Activated CD4-positive, alpha-beta T cell treated with anti-CD3 and anti-CD28 coated beads, Interleukin-2, amount 10 ng/mL, durations not matched to agents 7 days and 5 days (primary cell): ENCODE measurements at regions not wholly inside any gene's neighbourhood (a gene's known extent, or its start where the extent isn't known, plus 50 kb on each side); places are given as distances from the start of the nearest gene placed in this dataset.
"Not testable (repeated sequence)": the region's sequence is repeated elsewhere in the genome, so short reads cannot be mapped to it uniquely, and the experiment has no call there.

ENCODE experiments used
- CTCF ChIA-PET: fragments of 350-600 bp; sonication (Branson Sonifier 250); formaldehyde crosslinking; loops from one replicate; lab custom pipeline; 2021; ENCODE audit warnings: antibody characterized with exemption; lab: Charles Lee
- POLR2A ChIA-PET: fragments of 350-600 bp; sonication (Branson Sonifier 250); formaldehyde crosslinking; loops from one replicate; lab custom pipeline; 2021; ENCODE audit warnings: antibody characterized with exemption; lab: Charles Lee
- DNase-seq: peaks from one replicate; pipeline ENCODE4 v3.0.0-alpha.2; 2020
- H3K27ac Mint-ChIP-seq: one replicate; pipeline ENCODE4 v1.8.0; 2021; ENCODE audit warnings: mild to moderate bottlenecking, moderate library complexity, mixed read lengths
- H3K27me3 Mint-ChIP-seq: one replicate; pipeline ENCODE4 v1.8.0; 2021; ENCODE audit warnings: mixed read lengths
- H3K36me3 Mint-ChIP-seq: one replicate; pipeline ENCODE4 v1.8.0; 2021; ENCODE audit warnings: low read depth, mixed read lengths
- H3K4me1 Mint-ChIP-seq: one replicate; pipeline ENCODE4 v1.8.0; 2021; ENCODE audit warnings: mixed read lengths
- H3K4me3 Mint-ChIP-seq: one replicate; pipeline ENCODE4 v1.8.0; 2021; ENCODE audit warnings: mild to moderate bottlenecking, moderate library complexity, mixed read lengths
- H3K9me3 Mint-ChIP-seq: one replicate; pipeline ENCODE4 v1.8.0; 2021; ENCODE audit warnings: mixed read lengths

DNA sequence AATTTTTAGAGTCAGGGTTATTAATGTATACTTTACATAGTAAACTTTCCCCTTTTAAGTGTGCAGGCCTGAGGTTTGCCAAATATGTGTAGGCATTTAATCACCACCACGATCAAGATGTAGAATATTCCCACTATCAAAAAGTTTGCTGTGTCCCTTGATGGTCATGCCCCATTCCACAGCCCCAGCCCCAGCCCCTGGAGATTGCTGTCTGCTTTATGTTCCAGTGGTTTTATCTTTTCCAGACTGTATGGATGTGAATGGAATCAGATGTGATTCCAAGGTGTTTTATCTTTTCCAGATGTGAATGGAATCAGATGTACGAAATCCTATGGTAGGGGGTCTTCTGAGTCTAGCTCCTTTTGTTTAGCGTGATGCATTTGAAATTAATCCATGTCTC lies 93.1 kb upstream of the B3GAT1 start:
- ChIA-PET POLR2A (no interaction called here), CTCF (no interaction called here)
- no peak overlapping the region for H3K27ac Mint-ChIP-seq
- H3K36me3 Mint-ChIP-seq, result no peaks in the 10 kb centered on the region
- H3K9me3 Mint-ChIP-seq, result no peaks in the 10 kb centered on the region
- no peak for DNase-seq
- H3K4me1 Mint-ChIP-seq, result no peaks in the 10 kb centered on the region
- H3K4me3 Mint-ChIP-seq, result no peak overlapping the region
- H3K27me3 Mint-ChIP-seq, result no peaks in the 10 kb centered on the region

DNA sequence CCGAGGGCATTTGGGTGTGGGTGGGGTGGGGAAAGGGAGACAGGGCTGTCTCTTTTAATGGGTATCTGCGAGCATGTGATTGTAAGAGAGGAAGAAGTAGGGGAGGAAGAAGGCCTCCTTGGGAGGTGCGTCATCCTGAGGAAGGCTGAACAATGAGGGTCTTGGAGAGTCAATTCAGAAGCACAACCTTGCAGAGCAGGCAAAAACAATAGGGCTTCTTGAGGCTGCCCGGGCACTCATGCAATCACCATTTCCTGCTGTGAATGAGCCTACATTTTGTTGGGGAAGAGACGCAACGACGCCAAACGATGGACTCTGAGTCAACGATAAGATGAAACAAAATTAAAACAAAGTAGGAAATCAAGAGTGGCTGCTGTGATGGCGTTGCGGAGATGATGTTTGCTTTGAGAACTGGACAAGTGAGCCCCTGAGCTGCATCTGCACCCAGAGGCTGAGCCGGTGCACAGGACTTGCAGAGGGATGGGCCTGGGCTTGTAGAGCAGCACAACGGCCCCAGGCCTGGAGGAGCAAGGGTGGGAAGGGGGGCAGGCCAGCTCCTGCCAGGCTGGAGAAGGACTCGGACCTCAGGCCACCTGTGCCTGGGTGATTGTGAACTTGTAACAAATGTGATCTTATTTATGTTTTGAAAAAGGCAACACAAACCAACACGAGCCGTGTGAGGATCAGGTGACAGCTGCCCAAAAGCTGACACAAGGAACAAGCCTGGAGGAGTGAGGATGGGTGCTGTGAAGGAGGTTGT lies 92.3 kb upstream of the B3GAT1 start:
- POLR2A ChIA-PET, result no interaction called here
- Mint-ChIP-seq H3K27me3 (no peaks in the 10 kb centered on the region), H3K9me3 (no peaks in the 10 kb centered on the region), H3K4me1 (no peaks in the 10 kb centered on the region), H3K27ac (no peak overlapping the region), H3K36me3 (no peaks in the 10 kb centered on the region), H3K4me3 (no peak overlapping the region)
- CTCF ChIA-PET, result interaction anchor here (0.6 kb wide), 1 partner anchor 401 kb away, joined by 3 read pairs; no protein-coding TSS in a partner anchor
- DNase-seq, result no peak

DNA sequence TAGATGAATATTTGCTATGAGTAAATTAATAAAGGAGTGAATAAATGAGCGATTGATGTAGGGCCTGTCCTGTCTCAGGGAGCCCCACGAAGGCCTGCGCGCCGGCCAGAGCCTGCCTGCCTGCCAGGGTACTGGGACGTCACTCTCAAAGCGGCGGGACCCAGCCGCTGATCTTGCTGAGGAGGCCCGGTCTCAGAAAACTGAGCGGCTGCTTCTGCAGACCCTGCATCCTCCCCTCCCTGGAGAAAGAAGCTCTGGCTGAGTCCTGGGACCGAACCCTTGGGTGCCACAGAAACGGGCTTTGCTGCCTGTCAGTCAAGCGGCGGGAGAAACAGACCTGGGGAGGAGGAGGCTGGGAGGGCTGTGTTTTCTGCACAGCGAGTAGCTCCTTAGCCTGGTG lies 91.6 kb upstream of the B3GAT1 start:
- POLR2A ChIA-PET, result no interaction called here
- H3K9me3 Mint-ChIP-seq, result no peaks in the 10 kb centered on the region
- H3K4me1 Mint-ChIP-seq, result no peaks in the 10 kb centered on the region

DNA sequence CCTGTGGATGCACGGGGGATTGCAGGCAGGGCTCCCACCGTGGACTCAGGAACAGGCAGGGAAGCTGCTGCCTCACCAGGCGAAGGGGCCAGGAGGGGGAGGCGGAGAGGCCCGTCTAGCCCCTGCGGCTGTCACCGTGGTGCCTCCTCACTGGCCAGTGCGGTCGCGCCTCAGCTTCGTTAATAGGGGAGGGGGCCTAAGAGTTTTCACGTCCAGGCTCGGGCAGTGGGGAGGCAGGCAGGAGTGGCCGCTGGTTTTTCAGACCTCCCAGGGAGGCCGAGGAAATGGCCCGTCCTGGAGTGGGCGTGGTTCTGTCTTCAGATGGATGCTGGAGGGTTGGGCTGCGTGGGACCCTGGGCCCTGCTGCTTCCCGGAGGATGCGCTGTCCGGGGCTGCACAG lies 91.1 kb upstream of the B3GAT1 start:
- H3K4me1 Mint-ChIP-seq, result no peaks in the 10 kb centered on the region
- CTCF ChIA-PET, result no interaction called here

More for the DNA sequence above, 91.6 kb upstream of the B3GAT1 start:
- no peaks in the 10 kb centered on the region for H3K27me3 Mint-ChIP-seq
- no peak for DNase-seq
- H3K4me3 Mint-ChIP-seq, result no peak overlapping the region
- H3K36me3 Mint-ChIP-seq, result no peaks in the 10 kb centered on the region
- no peak overlapping the region for H3K27ac Mint-ChIP-seq
- CTCF ChIA-PET, result interaction anchor here (0.6 kb wide), 1 partner anchor 402 kb away, joined by 3 read pairs; no protein-coding TSS in a partner anchor

DNA sequence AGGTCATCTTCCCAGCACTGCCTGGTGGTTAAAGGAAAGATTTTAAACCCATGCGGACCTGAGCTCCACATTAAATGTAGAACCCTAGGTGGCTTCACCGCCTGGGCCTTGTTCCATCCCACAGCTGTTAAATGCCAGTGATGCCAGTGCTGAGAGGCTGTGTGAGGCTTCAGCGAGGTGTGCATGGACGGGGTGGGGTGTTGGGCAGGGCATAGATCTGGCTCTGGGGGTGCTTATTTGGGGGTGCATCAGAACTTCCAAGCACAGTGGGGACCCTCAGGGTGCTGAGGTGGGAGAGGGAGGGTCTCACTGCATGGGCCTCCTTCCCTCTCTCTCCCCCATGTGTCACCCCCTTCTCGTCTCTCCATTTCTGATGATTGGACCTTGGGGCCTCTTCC lies 90.1 kb upstream of the B3GAT1 start:
- Mint-ChIP-seq H3K9me3 (no peaks in the 10 kb centered on the region), H3K4me1 (no peaks in the 10 kb centered on the region), H3K4me3 (no peak overlapping the region), H3K27ac (no peak overlapping the region), H3K27me3 (peaks cover 2% of the 10 kb centered on the region), H3K36me3 (no peaks in the 10 kb centered on the region)
- CTCF ChIA-PET, result no interaction called here
- POLR2A ChIA-PET, result no interaction called here
- no peak for DNase-seq

More for the DNA sequence above, 91.1 kb upstream of the B3GAT1 start:
- no peak overlapping the region for H3K27ac Mint-ChIP-seq
- DNase-seq, result no peak
- POLR2A ChIA-PET, result no interaction called here
- no peaks in the 10 kb centered on the region for H3K36me3 Mint-ChIP-seq
- no peak overlapping the region for H3K4me3 Mint-ChIP-seq
- H3K9me3 Mint-ChIP-seq, result no peaks in the 10 kb centered on the region
- H3K27me3 Mint-ChIP-seq, result no peaks in the 10 kb centered on the region

DNA sequence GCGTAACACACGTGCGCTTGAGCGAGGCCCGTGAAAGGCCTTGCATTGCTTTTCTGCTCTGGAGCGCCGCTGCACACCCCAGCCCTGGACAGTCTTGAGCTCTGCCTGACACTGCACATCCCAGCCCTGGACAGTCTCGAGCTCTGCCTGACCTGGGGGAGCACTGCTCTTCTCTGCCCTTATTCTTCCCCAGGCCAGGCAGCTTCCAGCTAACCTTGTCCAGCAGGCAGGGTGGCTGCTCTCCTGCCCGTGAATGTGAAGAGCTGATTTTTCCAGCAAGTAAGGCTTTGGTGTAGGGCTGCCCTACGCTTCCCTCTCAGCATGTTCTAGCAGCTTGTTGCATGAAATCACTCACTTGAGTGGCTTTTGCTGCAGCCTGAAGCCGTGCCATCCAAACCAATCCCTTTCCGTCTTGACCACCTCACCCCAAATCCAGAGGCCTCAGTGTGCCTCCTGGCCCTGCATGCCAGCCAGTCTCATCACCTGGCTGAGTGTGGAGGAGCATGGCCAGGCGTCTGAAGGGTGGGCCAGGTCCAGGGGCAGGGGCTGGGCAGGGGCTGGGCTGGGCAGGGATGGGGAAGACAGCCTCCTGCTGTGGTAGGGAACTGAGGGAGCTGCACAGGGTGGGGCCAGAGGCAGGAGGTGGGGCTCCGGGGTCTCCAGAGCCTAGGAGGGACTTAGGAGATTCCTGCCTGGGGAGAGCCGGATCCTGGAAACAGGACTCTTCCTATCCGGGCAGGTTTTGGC lies 89.5 kb upstream of the B3GAT1 start:
- H3K9me3 Mint-ChIP-seq, result no peaks in the 10 kb centered on the region
- ChIA-PET CTCF (no interaction called here), POLR2A (no interaction called here)
- H3K36me3 Mint-ChIP-seq, result no peaks in the 10 kb centered on the region
- no peak overlapping the region for H3K27ac Mint-ChIP-seq
- no peaks in the 10 kb centered on the region for H3K4me1 Mint-ChIP-seq
- H3K4me3 Mint-ChIP-seq, result no peak overlapping the region
- peaks cover 7% of the 10 kb centered on the region for H3K27me3 Mint-ChIP-seq
- no peak for DNase-seq

DNA sequence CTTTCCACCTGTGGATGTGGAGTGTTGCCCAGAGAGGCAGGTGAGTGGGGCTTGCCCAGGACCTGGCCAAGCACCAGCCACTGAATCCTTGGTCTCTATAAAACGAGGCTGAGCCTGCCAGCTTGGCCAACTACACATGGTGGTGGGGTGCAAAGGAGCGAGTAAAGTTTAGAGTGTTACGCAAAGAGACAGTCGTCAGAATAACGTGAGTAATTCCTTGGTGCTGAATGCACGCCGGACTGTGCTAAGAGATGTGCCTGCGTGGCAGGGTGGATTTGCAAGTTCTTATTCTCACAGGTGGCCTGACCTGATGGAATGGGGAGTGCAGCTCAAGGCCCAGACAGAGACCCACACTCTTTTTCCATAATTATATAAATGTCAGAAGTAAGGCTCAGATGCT lies 88.6 kb upstream of the B3GAT1 start:
- ChIA-PET CTCF (no interaction called here), POLR2A (no interaction called here)
- H3K9me3 Mint-ChIP-seq, result no peaks in the 10 kb centered on the region
- DNase-seq, result no peak
- H3K4me3 Mint-ChIP-seq, result no peak overlapping the region
- no peaks in the 10 kb centered on the region for H3K4me1 Mint-ChIP-seq
- no peak overlapping the region for H3K27ac Mint-ChIP-seq
- no peaks in the 10 kb centered on the region for H3K36me3 Mint-ChIP-seq
- peaks cover 13% of the 10 kb centered on the region for H3K27me3 Mint-ChIP-seq

DNA sequence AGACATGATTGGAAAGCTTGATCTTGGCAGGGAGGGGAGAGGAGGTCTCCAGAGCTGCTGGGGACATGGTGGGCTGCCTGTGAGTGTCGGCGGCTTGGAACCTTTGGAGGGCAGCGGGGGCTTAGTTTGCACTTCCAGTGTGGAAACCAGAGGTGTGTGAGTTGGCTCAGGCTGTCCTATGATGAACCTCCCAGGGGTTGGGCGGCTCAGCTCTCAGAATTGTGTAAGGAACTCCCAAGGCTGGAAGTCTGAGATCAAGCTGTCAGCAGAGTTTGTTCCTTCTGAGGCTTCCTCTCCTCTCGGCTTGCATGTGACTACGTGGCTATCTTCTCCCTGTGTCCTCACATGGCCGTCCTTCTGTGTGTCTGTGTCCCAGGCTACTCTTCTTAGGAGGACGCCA lies 87.9 kb upstream of the B3GAT1 start:
- peaks cover under 1% of the 10 kb centered on the region for H3K36me3 Mint-ChIP-seq
- no peaks in the 10 kb centered on the region for H3K4me1 Mint-ChIP-seq
- POLR2A ChIA-PET, result no interaction called here
- H3K27me3 Mint-ChIP-seq, result peaks cover 16% of the 10 kb centered on the region
- no peaks in the 10 kb centered on the region for H3K9me3 Mint-ChIP-seq
- CTCF ChIA-PET, result no interaction called here
- H3K27ac Mint-ChIP-seq, result no peak overlapping the region
- no peak overlapping the region for H3K4me3 Mint-ChIP-seq
- DNase-seq, result no peak

DNA sequence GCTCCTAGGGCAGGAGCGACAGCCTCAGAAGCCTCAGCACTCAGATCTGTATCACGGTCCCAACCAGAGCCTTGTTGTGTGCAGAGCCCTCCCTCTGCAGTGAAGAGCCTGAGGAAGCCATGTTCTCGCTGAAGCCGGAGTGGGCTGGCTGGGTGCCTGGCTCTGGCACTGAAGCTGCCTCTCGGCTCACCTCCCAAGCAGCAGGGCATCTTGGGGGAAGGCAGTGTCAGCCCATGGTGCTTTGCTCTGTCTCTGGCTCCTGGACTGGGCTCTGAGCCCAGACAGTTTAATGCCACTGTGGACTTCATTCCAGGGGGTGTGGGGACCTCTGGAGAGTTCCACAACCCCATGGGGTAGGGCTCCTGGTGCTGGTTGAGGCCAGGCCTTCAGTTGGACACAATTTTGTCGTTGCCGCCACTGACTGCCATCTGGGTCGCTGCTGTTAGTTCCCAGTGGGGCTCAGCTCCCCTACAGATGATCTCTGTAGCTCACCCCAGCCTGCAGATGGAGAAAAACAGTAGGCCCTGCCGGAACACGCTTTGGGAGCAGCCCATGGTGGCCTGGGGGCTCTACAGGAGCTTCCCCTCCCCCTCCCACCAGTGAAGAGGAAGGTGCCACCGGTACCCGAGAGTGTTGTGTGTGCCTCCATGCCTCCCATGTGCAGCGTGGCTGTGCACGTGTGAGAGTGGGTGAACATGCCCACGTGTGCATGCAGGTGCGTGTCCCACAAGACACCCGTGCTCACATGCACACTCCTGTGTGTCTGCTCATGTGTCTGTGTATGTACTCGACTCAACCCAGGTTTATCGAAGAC lies 86.5 kb upstream of the B3GAT1 start:
- Mint-ChIP-seq H3K4me1 (no peaks in the 10 kb centered on the region), H3K36me3 (peaks cover 2% of the 10 kb centered on the region), H3K27me3 (peaks cover 18% of the 10 kb centered on the region), H3K27ac (no peak overlapping the region), H3K9me3 (no peaks in the 10 kb centered on the region), H3K4me3 (no peak overlapping the region)
- ChIA-PET POLR2A (no interaction called here), CTCF (no interaction called here)
- DNase-seq, result no peak

DNA sequence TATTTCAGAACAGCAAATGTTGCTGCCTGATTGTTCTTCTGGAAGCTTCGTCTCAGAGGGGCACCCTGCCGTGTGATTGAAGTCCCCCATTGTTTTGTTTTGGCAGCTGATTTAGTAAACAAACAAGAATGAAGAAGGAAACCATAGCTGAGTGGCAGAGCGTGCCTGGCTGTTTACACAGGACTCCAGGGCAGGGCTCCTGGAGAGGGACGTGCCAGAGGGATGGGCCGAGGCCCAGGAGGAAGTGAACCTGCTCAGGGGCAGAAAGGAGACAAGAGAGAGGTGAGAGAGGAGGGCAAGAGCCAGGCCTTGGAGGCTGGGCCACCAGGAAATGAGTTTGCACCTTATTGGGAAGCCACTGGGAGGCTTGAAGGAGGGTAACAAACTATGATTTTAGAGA lies 85.5 kb upstream of the B3GAT1 start:
- H3K4me1 Mint-ChIP-seq, result no peaks in the 10 kb centered on the region
- CTCF ChIA-PET, result no interaction called here
- no peak overlapping the region for H3K4me3 Mint-ChIP-seq
- POLR2A ChIA-PET, result no interaction called here
- DNase-seq, result no peak
- H3K27me3 Mint-ChIP-seq, result peaks cover 18% of the 10 kb centered on the region
- peaks cover 2% of the 10 kb centered on the region for H3K36me3 Mint-ChIP-seq
- no peaks in the 10 kb centered on the region for H3K9me3 Mint-ChIP-seq
- no peak overlapping the region for H3K27ac Mint-ChIP-seq

DNA sequence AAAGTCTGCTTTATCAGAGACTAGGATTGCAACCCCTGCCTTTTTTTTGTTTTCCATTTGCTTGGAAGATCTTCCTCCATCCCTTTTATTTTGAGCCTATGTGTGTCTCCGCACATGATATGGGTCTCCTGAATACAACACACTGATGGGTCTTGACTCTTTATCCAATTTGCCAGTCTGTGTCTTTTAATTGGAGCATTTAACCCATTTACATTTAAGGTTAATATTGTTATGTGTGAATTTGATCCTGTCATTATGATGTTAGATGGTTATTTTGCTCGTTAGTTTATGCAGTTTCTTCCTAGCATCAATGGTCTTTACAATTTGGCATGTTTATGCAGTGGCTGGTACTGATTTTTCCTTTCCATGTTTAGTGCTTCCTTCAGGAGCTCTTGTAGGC lies 84.0 kb upstream of the B3GAT1 start:
- POLR2A ChIA-PET, H3K4me1 Mint-ChIP-seq, H3K4me3 Mint-ChIP-seq, DNase-seq, CTCF ChIA-PET, H3K9me3 Mint-ChIP-seq, H3K36me3 Mint-ChIP-seq, H3K27ac Mint-ChIP-seq: not testable (repeated sequence)
- peaks cover 18% of the 10 kb centered on the region for H3K27me3 Mint-ChIP-seq

DNA sequence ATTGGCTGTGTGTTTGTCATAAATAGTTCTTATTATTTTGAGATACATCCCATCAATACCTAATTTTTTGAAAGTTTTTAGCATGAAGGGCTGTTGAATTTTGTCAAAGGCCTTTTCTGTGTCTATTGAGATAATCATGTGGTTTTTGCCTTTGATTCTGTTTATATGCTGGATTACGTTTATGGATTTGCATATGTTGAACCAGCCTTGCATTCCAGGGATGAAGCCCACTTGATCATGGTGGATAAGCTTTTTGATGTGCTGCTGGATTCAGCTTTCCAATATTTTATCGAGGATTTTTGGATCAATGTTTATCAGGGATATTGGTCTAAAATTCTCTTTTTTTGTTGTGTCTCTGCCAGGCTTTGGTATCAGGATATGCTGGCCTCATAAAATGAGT lies 82.4 kb upstream of the B3GAT1 start:
- H3K4me3 Mint-ChIP-seq, H3K4me1 Mint-ChIP-seq, CTCF ChIA-PET, H3K36me3 Mint-ChIP-seq, DNase-seq, H3K27ac Mint-ChIP-seq, H3K9me3 Mint-ChIP-seq, POLR2A ChIA-PET: not testable (repeated sequence)
- H3K27me3 Mint-ChIP-seq, result peaks cover 18% of the 10 kb centered on the region

DNA sequence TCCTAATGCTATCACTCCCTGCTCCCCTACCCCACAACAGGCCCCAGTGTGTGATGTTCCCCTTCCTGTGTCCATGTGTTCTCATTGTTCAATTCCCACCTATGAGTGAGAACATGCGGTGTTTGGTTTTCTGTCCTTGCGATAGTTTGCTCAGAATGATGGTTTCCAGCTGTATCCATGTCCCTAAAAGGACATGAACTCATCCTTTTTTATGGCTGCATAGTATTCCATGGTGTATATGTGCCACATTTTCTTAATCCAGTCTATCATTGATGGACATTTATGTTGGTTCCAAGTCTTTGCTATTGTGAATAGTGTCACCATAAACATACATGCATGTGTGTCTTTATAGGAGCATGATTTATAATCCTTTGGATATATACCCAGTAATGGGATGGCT lies 80.4 kb upstream of the B3GAT1 start:
- H3K36me3 Mint-ChIP-seq, H3K4me1 Mint-ChIP-seq, DNase-seq, H3K4me3 Mint-ChIP-seq, H3K27ac Mint-ChIP-seq, H3K9me3 Mint-ChIP-seq, CTCF ChIA-PET, POLR2A ChIA-PET: not testable (repeated sequence)
- peaks cover 15% of the 10 kb centered on the region for H3K27me3 Mint-ChIP-seq
